Vagina (tissue), 2 donors: ENCODE measurements at regions not wholly inside any gene's neighbourhood (a gene's known extent, or its start where the extent isn't known, plus 50 kb on each side); places are given as distances from the start of the nearest gene placed in this dataset.

Experiments
- DNase-seq, 2 donors: peaks; one replicate each; pipeline ENCODE4 v3.0.0-alpha.2; 2017; ENCODE audit errors: extremely low spot score in 2 of 2
- H3K27ac ChIP-seq: fragments of 200-600 bp; sonication (generic); one replicate; pipeline ENCODE4 v1.5.1; 2019
- H3K27me3 ChIP-seq: fragments of 200-600 bp; sonication (generic); one replicate; pipeline ENCODE4 v1.5.1; 2019
- H3K36me3 ChIP-seq, 2 donors: fragments of 200-600 bp; sonication (generic); one replicate each; pipeline ENCODE4 v1.5.1; 2017 to 2019
- H3K4me1 ChIP-seq: fragments of 200-600 bp; sonication (generic); one replicate; pipeline ENCODE4 v1.5.1; 2019
- H3K4me3 ChIP-seq, 2 donors: fragments of 200-600 bp; sonication (generic); 1 replicate in 1 of 2; 2 replicates in 1 of 2; pipeline ENCODE4 v1.5.1; 2016 to 2019
- H3K9me3 ChIP-seq: fragments of 200-600 bp; sonication (generic); one replicate; pipeline ENCODE4 v1.5.1; 2019
- POLR2A ChIP-seq, 2 donors: fragments of 450-650 bp; IDR thresholded peaks; one replicate each; pipeline ENCODE4 v1.6.1; 2017; ENCODE audit warnings: antibody characterized with exemption in 2 of 2, mild to moderate bottlenecking in 2 of 2, moderate library complexity in 2 of 2
- POLR2AphosphoS5 ChIP-seq, 2 donors: sonication (generic); formaldehyde crosslinking; IDR thresholded peaks; one replicate each; pipeline ENCODE4 v1.9.0; 2017; ENCODE audit warnings: antibody characterized with exemption in 2 of 2, mild to moderate bottlenecking in 2 of 2, low read depth in 1 of 2; ENCODE audit not compliant: insufficient read depth in 1 of 2
- intact Hi-C: fragments of 100-400 bp; cut with DNase I; formaldehyde crosslinking; loops from one replicate; pipeline ENCODE4 v1.15.1; 2023
- TF ChIP-seq, protein P1 (sequence below), 3 experiments: fragments of 450-650 bp in 2 of 3; fragments of 200-600 bp in 1 of 3; sonication (generic) in 1 of 3; IDR thresholded peaks; one replicate each; pipeline ENCODE4 v1.5.1; 2017 to 2019; ENCODE audit warnings: antibody characterized with exemption in 3 of 3, mild to moderate bottlenecking in 2 of 3, moderate library complexity in 2 of 3

GRCh38 chr16:54750249-54750648, 180.4 kb upstream of the IRX5 start:
- H3K4me3 ChIP-seq: no peak overlapping the region
- TF ChIP-seq POLR2AphosphoS5 (IDR thresholded peaks at IDR 0.05; ENCODE audit: insufficient read depth in 1 of 2, low read depth in 1 of 2) (no peak), POLR2A (IDR thresholded peaks at IDR 0.05) (no peak)
- TF ChIP-seq, protein P1, sequence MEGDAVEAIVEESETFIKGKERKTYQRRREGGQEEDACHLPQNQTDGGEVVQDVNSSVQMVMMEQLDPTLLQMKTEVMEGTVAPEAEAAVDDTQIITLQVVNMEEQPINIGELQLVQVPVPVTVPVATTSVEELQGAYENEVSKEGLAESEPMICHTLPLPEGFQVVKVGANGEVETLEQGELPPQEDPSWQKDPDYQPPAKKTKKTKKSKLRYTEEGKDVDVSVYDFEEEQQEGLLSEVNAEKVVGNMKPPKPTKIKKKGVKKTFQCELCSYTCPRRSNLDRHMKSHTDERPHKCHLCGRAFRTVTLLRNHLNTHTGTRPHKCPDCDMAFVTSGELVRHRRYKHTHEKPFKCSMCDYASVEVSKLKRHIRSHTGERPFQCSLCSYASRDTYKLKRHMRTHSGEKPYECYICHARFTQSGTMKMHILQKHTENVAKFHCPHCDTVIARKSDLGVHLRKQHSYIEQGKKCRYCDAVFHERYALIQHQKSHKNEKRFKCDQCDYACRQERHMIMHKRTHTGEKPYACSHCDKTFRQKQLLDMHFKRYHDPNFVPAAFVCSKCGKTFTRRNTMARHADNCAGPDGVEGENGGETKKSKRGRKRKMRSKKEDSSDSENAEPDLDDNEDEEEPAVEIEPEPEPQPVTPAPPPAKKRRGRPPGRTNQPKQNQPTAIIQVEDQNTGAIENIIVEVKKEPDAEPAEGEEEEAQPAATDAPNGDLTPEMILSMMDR (IDR thresholded peaks at IDR 0.05): no peak
- H3K4me1 ChIP-seq: no peaks in the 10 kb centered on the region
- H3K36me3 ChIP-seq: no peaks in the 10 kb centered on the region
- H3K27me3 ChIP-seq: no peaks in the 10 kb centered on the region
- no peak overlapping the region for H3K27ac ChIP-seq
- no peak for DNase-seq
- intact Hi-C loops: no loop called here
- H3K9me3 ChIP-seq: no peaks in the 10 kb centered on the region

DNA sequence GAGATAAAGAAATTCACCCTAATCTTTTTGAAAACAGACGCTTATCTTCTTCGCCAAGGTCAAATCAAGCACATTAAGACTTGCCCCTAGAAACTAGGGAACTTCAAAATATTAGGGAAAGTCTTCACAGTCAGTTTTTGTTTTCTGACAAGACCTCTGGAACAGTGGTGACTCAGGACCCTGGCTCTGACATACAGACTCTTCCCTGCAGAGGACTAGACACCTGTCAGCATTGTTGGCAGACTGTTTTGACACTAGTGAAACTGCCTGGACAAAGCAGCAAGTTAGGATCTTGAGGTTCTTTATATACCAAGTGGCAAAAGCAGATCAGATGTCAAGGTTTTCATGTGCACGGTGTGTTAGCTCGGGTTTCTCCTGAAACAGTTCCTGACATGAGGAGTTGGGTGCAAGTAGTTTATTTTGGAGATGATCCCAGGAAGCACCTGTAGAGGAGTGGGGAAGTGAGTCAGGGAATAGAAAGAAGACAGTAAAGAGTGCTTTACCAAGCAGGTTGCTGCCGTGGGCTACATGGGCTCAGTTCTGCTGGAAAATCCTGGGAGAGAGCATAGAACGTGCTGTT, 182.0 kb upstream of the IRX5 start:
- intact Hi-C loops: no loop called here
- DNase-seq: no peak
- no peaks in the 10 kb centered on the region for H3K36me3 ChIP-seq
- H3K4me3 ChIP-seq: no peak overlapping the region
- no peak overlapping the region for H3K27ac ChIP-seq
- no peaks in the 10 kb centered on the region for H3K4me1 ChIP-seq
- no peak for TF ChIP-seq POLR2A (IDR thresholded peaks at IDR 0.05)
- TF ChIP-seq, protein P1 (IDR thresholded peaks at IDR 0.05): no peak
- H3K9me3 ChIP-seq: no peaks in the 10 kb centered on the region
- H3K27me3 ChIP-seq: no peaks in the 10 kb centered on the region

GRCh38 chr16:54746596-54746995, 184.1 kb upstream of the IRX5 start:
- no peaks in the 10 kb centered on the region for H3K27me3 ChIP-seq
- H3K9me3 ChIP-seq: no peaks in the 10 kb centered on the region
- no peak for DNase-seq
- H3K4me1 ChIP-seq: no peaks in the 10 kb centered on the region
- H3K27ac ChIP-seq: no peak overlapping the region
- TF ChIP-seq, protein P1 (IDR thresholded peaks at IDR 0.05): no peak
- TF ChIP-seq POLR2AphosphoS5 (IDR thresholded peaks at IDR 0.05; ENCODE audit: insufficient read depth in 1 of 2, low read depth in 1 of 2) (no peak), POLR2A (IDR thresholded peaks at IDR 0.05) (no peak)
- H3K36me3 ChIP-seq: no peaks in the 10 kb centered on the region
- intact Hi-C loops: no loop called here
- no peak overlapping the region for H3K4me3 ChIP-seq

GRCh38 chr16:54744998-54745397, 185.7 kb upstream of the IRX5 start:
- no peaks in the 10 kb centered on the region for H3K36me3 ChIP-seq
- H3K9me3 ChIP-seq: no peaks in the 10 kb centered on the region
- H3K27ac ChIP-seq: no peak overlapping the region
- TF ChIP-seq, protein P1 (IDR thresholded peaks at IDR 0.05): no peak
- H3K4me1 ChIP-seq: no peaks in the 10 kb centered on the region
- DNase-seq: no peak
- H3K27me3 ChIP-seq: no peaks in the 10 kb centered on the region
- intact Hi-C loops: no loop called here
- H3K4me3 ChIP-seq: no peak overlapping the region

DNA sequence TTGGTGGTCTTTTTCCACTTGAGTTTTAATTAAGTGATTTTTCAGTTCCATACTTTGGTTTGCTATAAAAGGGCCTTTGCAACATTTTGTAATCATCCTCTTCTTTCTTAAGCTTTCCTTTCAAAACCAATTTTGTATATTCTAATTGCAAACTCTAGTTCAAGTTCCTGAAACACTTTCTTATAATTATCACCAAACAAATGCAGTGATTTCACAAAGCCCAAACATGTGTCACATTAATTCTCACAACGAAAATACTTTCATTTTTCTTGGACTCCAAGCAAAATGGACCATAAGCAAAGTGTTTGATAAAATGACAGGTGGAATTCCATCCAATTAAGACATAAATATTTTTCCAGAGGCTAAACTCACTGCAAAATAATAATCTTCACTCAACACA, 188.2 kb upstream of the IRX5 start:
- H3K9me3 ChIP-seq: no peaks in the 10 kb centered on the region
- H3K4me1 ChIP-seq: no peaks in the 10 kb centered on the region
- H3K36me3 ChIP-seq: no peaks in the 10 kb centered on the region
- no peak overlapping the region for H3K4me3 ChIP-seq
- no peak for DNase-seq
- intact Hi-C loops: no loop called here
- TF ChIP-seq POLR2A (IDR thresholded peaks at IDR 0.05): no peak
- no peak for TF ChIP-seq POLR2AphosphoS5 (IDR thresholded peaks at IDR 0.05; ENCODE audit: insufficient read depth in 1 of 2, low read depth in 1 of 2)
- TF ChIP-seq, protein P1 (IDR thresholded peaks at IDR 0.05): no peak
- no peaks in the 10 kb centered on the region for H3K27me3 ChIP-seq
- no peak overlapping the region for H3K27ac ChIP-seq
